ENCODE measurements at regions not wholly inside any gene's neighbourhood (a gene's known extent, or its start where the extent isn't known, plus 50 kb on each side); places are given as distances from the start of the nearest gene placed in this dataset.

Small RNA genes lying in the stretch of these regions (small RNA-seq; reads per million reads assigned to genes)
- gene MIR148A: 546 reads per million, percentile 100 among the genes with 10 or more reads in this experiment
